ENCODE measurements at regions not wholly inside any gene's neighbourhood (a gene's known extent, or its start where the extent isn't known, plus 50 kb on each side); places are given as distances from the start of the nearest gene placed in this dataset.

DNA sequence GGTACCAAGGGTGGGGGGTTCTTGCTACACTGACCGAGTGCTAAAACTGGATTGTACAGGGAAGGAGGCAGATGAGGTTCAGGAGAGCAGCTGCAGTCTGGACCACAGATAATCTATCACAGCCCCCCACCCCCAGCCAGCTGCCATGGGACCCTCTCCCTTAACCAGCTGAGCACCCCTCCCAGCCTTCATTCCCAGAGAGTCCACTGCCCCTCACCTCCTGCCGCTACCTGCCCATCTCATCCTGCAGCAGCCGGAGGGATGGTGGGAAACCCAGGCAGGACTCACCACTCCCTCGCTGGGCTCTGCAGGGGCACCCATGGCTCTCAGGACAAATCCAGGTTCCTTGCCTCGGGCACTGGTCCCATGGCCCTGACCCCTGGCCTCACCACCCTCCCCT is 66.7 kb downstream of the MRPL36 start:
- TF ChIP-seq ZNF274 (IDR thresholded peaks at IDR 0.05; ENCODE audit: low read depth, low read length) (no peak), YY1 (IDR thresholded peaks at IDR 0.05; ENCODE audit: insufficient read depth, insufficient read length) (no peak), SUZ12 (IDR thresholded peaks at IDR 0.05; ENCODE audit: extremely low read depth, insufficient read depth, insufficient read length) (no peak)
